ENCODE measurements at regions not wholly inside any gene's neighbourhood (a gene's known extent, or its start where the extent isn't known, plus 50 kb on each side); places are given as distances from the start of the nearest gene placed in this dataset.

GRCh38 chr6:133156689-133157088, 84.5 kb upstream of the EYA4 start:
- H3K4me3 ChIP-seq (ENCODE audit: low read depth, low read length): no peak overlapping the region
- TF ChIP-seq CTCF (IDR thresholded peaks at IDR 0.05; ENCODE audit: low read depth, low read length): no peak

DNA sequence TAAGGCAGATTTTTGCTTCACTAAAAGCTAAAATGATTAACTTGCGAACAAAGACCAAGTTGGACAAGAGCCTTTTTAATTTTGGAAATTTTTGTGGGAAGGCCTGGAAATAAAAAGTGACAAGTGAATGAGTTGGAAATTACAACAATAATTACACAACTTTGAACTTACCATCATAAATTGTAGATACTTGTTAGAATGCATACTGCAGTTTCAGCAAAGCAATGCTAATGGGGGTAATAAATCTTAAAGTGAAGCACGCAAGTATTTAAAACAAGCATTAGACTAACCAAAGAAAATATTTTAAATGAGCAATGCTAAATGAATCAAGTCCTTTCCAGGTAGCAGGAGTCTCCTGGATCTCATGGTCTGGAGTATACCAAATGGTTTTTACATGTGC, 83.2 kb upstream of the EYA4 start:
- H3K4me3 ChIP-seq (ENCODE audit: low read depth, low read length): no peak overlapping the region
- no peak for TF ChIP-seq CTCF (IDR thresholded peaks at IDR 0.05; ENCODE audit: low read depth, low read length)

- no peak overlapping the region for H3K4me3 ChIP-seq (ENCODE audit: low read depth, low read length)
- TF ChIP-seq CTCF (IDR thresholded peaks at IDR 0.05; ENCODE audit: low read depth, low read length): no peak
These were observed 81.8 kb upstream of the EYA4 start for GRCh38 chr6:133159255-133159795.

GRCh38 chr6:133160536-133160935, 80.6 kb upstream of the EYA4 start:
- H3K4me3 ChIP-seq (ENCODE audit: low read depth, low read length): no peak overlapping the region
- TF ChIP-seq CTCF (IDR thresholded peaks at IDR 0.05; ENCODE audit: low read depth, low read length): no peak

DNA sequence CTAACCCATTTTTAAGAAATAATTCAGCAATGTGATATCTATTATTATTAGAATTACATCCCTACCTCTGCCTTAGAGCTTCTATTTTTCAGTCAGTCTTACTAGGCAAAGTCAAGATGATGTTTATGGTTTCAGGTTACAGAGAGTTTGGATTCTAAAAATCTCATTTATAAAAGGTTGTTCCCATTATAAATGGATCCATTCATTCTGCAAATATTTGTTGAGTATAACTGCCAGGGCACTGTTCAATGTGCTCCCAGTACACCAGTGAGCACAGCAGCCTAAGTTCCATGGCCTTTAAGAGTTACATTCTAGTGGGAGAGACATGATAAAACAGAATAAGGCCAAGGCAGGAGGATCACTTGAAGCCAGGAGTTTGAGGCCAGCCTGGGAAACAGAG, 75.9 kb upstream of the EYA4 start:
- H3K4me3 ChIP-seq (ENCODE audit: low read depth, low read length): no peak overlapping the region
- TF ChIP-seq CTCF (IDR thresholded peaks at IDR 0.05; ENCODE audit: low read depth, low read length): no peak

- no peak for TF ChIP-seq CTCF (IDR thresholded peaks at IDR 0.05; ENCODE audit: low read depth, low read length)
- H3K4me3 ChIP-seq (ENCODE audit: low read depth, low read length): no peak overlapping the region
These were observed 74.4 kb upstream of the EYA4 start for GRCh38 chr6:133166766-133167165.

GRCh38 chr6:133169901-133170300, 71.3 kb upstream of the EYA4 start:
- no peak overlapping the region for H3K4me3 ChIP-seq (ENCODE audit: low read depth, low read length)
- no peak for TF ChIP-seq CTCF (IDR thresholded peaks at IDR 0.05; ENCODE audit: low read depth, low read length)

Measured in WI38 (cell line).